SIG-M5 (cell line): ENCODE measurements at regions not wholly inside any gene's neighbourhood (a gene's known extent, or its start where the extent isn't known, plus 50 kb on each side); places are given as distances from the start of the nearest gene placed in this dataset.

Experiments used
- DNase-seq: peaks from one replicate; lab custom pipeline; 2025; lab: John Stamatoyannopoulos, UW

DNA sequence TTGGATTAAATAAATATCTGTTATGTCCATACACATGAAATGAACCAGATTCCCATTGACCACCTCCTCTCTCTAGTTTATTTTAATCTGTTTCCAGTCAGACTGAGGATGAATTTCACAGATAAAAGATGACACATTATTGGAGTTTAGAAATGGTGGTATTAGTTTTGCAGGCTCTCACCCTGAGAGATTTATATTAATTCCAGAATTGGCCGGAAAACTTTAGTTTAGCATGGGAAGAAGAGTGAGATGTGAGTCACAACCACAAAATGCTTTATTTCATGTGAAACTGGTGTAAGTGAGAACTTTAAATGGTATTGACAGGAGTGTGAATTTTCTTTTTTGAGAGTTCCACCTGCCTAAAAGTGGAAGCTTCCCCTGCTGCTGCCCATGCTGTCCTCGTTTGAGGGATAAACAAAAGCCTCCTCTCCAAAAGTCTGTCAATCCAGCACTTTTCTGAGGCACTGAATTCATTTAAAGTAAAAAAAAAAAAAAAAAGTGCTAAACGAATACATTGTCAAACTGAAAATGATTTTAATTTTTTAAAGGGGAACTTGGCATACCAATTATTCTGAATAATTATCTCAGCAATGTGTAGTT, 65.1 kb upstream of the EPHA3 start:
- DNase-seq = no peak

- DNase-seq = no peak
Measured at GRCh38 chr3:89043406-89043932, 64.0 kb upstream of the EPHA3 start.

DNA sequence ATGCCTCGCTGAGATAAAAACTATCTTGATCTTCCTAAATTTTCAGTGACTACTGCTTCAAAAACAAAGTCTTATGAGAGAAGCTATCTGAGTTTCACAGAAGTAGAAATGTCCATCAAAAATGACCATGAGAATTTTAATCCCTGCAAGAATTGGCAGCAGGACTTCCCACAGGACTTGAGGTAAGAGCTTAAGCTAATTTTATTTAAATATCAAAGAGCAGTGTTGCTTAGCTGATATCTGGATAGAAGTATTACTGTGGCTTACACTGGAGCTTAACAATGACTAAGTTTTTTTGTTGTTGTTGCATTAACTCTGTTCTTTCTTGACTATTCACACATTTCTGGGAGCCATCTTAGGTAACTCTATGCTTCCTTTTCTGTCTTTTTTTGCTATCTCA, 60.8 kb upstream of the EPHA3 start:
- no peak for DNase-seq

DNA sequence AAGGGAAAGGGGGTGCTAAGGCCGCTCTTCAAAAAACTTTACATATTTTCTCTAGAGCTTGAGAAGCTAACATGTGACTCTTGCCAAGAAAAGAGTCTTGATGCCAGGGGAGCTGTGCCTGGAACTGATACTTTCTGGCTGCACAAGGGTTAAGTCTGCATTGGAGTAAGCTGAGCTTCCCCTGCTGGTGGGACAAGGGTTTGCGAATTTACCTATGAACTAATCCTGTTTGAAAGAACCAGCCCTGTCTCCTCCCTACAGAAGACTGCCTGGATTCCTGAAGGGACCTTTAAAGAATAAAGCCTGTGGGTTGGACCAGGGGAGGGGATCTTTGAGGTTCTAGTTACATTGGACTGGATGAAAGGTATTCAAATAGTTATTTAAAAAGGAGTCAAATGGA, 58.3 kb upstream of the EPHA3 start:
- no peak for DNase-seq

- DNase-seq = no peak
Measured at GRCh38 chr3:89052386-89052785, 55.0 kb upstream of the EPHA3 start.

- DNase-seq = no peak
Measured at GRCh38 chr3:89057398-89057797, 50.0 kb upstream of the EPHA3 start.
